Gastroesophageal sphincter (tissue), 3 donors: ENCODE measurements at regions not wholly inside any gene's neighbourhood (a gene's known extent, or its start where the extent isn't known, plus 50 kb on each side); places are given as distances from the start of the nearest gene placed in this dataset.
"Not testable (repeated sequence)": the region's sequence is repeated elsewhere in the genome, so short reads cannot be mapped to it uniquely, and the experiment has no call there.

Experiments used
- POLR2AphosphoS5 ChIP-seq: sonication (generic); formaldehyde crosslinking; IDR thresholded peaks from one replicate; pipeline ENCODE4 v1.6.1; 2017; ENCODE audit warnings: antibody characterized with exemption
- TF ChIP-seq, protein P1 (sequence below), 4 experiments: fragments of 200-600 bp in 2 of 4; fragments of 450-650 bp in 2 of 4; sonication (generic) in 1 of 4; IDR thresholded peaks; one replicate each; pipeline ENCODE4 v1.5.1; 2017 to 2019; ENCODE audit warnings: antibody characterized with exemption in 4 of 4, mild to moderate bottlenecking in 2 of 4, moderate library complexity in 2 of 4

DNA sequence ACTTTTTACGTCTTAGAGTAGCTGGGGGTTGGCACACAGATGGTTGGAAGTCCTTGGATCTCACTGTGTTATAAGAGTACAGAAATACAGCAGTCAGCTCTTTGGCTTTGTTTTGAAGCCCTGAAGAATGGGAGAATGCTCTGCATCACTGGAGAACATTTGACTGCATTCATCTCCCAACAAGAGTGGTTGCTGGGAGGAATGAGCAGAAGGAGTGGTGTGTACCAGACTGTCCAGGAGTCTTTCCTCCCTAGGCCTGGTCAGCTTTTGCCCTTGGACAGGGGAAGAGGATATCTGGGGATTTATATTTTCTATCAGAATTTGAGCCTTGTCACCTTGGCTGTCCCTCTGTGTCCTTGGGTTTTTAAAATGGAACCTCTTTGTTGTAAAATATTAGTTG, 69.8 kb downstream of the SRGAP2 start:
- TF ChIP-seq, protein P1, sequence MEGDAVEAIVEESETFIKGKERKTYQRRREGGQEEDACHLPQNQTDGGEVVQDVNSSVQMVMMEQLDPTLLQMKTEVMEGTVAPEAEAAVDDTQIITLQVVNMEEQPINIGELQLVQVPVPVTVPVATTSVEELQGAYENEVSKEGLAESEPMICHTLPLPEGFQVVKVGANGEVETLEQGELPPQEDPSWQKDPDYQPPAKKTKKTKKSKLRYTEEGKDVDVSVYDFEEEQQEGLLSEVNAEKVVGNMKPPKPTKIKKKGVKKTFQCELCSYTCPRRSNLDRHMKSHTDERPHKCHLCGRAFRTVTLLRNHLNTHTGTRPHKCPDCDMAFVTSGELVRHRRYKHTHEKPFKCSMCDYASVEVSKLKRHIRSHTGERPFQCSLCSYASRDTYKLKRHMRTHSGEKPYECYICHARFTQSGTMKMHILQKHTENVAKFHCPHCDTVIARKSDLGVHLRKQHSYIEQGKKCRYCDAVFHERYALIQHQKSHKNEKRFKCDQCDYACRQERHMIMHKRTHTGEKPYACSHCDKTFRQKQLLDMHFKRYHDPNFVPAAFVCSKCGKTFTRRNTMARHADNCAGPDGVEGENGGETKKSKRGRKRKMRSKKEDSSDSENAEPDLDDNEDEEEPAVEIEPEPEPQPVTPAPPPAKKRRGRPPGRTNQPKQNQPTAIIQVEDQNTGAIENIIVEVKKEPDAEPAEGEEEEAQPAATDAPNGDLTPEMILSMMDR (IDR thresholded peaks at IDR 0.05), result not testable (repeated sequence)
- not testable (repeated sequence) for TF ChIP-seq POLR2AphosphoS5
